HT1080 (cell line): ENCODE measurements at regions not wholly inside any gene's neighbourhood (a gene's known extent, or its start where the extent isn't known, plus 50 kb on each side); places are given as distances from the start of the nearest gene placed in this dataset.
"Not testable (repeated sequence)": the region's sequence is repeated elsewhere in the genome, so short reads cannot be mapped to it uniquely, and the experiment has no call there.

Experiments
- DNase-seq: peaks from one replicate; pipeline ENCODE4 v3.0.0-alpha.2; 2015; ENCODE audit warnings: low read depth

DNA sequence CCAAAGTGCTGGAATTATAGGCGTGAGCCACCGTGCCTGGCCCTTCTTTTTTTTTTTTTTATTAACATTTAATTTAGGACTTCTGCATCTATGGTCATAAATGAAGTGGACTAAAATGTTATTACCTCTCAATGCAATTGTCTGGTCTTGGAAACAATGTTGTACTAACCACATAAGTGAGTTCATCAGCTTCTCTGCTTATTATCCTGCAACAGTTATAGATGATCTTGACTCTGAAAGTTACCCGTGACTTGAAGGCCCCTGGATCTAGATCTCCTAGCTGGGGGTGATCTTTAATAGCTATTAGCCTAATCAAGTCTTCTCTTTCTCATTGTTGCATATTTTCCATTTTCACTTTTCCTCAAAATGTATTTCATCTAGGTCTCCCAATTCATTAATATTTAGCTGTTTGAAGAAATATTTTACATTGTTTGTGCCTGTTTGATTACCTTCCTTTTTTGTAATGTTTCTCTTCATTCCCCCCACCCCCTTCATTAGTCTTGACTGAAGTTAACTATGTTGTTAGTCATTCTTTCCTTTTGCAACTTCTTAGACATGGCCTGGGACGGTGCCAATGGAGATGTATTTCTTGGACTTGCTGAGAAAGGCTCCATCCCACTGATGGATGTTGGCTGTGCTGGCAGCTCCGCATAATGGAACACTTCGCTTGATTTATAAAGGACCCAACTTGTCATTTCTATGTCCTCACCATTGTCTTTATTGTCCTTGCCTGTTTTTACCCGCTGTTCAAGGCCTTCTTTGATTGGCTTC, 141.6 kb upstream of the RIOK3 start:
- peak; percentile 83 for DNase-seq

- no peak for DNase-seq
Measured at GRCh38 chr18:23313379-23313778, 139.7 kb upstream of the RIOK3 start.

DNA sequence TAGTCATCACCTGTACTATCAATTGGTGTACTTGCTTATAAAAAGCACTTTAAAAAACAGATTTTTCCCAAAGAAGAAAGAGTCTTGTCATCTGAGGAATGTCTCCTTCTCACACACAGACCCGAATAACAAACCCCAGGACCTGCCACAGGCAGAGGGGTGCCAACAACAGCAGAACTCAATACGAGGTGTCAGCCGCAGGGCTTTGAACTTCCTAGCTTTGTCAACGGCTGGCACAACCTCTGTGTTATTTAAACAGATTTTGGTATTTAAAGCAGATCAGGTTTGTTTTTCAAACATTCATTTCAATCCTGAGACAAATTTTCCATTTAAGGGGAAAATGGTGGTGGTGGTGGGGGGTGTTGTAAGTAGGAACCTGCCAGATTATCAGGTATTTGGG, 138.4 kb upstream of the RIOK3 start:
- no peak for DNase-seq

- no peak for DNase-seq
Measured at GRCh38 chr18:23316316-23316715, 136.8 kb upstream of the RIOK3 start.

GRCh38 chr18:23316988-23317387, 136.1 kb upstream of the RIOK3 start:
- no peak for DNase-seq

GRCh38 chr18:23317975-23318675, 135.0 kb upstream of the RIOK3 start:
- peak; percentile 89 for DNase-seq

DNA sequence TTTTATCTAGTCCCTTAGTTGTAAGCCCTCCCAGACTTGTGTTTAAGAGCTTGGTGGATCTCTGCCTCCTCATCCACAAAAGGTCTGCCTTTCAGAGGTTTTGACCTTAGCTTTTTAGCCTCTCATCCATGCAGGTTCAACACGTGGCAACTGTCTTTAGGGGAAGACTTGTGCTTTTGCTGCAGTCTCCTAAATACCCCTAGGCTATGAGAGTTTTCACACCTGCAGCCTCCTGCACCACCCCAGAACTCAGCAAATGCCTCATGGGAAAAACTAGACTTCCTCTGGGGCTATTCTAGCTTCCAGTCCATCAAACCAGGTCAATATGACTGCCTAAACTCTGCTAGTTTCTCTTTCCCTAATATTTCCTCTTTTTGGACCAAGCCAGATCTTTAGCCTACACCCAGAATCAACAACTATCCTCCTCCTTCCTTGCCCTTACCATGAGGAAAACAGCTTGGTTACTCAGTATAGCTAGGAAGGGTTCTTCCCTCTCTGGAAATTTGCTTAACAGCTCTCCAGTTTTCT, 132.3 kb upstream of the RIOK3 start:
- DNase-seq, result no peak

DNA sequence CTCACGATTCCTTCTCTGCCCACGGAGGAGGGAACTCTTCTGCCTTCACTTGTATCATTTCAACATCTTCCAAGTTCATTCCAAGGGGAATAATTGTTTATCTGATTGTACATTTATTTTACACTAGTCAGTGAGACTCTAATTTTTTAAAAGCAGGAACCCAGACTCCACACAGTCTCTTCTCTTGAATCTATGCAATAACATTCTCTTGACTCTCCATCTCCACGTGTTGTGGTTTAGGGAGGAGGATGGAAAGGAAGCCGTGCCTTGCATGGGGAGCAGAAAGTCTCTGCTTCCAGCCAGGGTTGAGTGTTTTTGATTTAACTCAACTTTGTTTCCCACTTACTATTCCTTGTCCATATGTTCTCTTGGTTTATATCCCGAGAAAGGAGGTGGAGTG, 131.1 kb upstream of the RIOK3 start:
- DNase-seq, result no peak

- no peak for DNase-seq
Measured at GRCh38 chr18:23324056-23324811, 128.9 kb upstream of the RIOK3 start.

GRCh38 chr18:23324861-23325260, 128.2 kb upstream of the RIOK3 start:
- DNase-seq, result no peak

GRCh38 chr18:23329671-23330070, 123.4 kb upstream of the RIOK3 start:
- not testable (repeated sequence) for DNase-seq

DNA sequence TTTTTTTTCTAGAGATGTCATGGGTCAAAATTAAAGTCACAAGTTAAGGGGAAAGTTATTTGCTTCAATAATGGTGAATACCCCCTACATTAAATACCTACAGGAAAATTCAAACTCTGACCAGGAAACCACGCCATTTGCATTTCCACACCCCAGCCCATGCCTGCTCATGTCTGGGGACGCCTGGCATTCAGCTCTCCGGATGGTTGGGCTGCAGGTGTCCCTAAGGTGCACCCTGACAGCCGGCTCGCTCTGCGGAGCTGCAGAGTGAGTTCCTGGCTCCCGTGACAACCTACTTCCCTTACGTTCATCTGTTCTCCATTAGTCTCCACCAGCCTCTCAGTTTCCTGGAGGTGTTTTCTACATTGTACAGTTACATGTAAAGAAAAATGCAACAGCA, 122.7 kb upstream of the RIOK3 start:
- no peak for DNase-seq

GRCh38 chr18:23331091-23331920, 121.8 kb upstream of the RIOK3 start:
- no peak for DNase-seq

DNA sequence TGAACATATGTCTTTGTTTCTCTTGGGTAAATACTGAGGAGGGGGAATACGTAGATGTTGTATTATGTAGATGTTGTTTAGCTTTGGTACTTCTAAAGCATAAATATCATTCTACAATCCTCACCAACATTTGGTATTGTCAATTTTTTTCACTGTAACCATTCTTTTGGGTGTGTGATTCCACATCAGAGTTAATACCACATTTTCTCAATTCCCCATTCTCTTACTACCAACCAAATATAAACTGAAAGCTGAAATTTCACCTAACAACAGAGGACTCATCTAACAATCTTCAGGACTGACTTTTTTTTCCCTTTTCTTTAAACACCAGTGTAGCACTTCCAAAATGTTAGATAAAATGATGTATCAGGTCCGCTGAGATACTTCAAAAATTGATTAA, 120.7 kb upstream of the RIOK3 start:
- no peak for DNase-seq

DNA sequence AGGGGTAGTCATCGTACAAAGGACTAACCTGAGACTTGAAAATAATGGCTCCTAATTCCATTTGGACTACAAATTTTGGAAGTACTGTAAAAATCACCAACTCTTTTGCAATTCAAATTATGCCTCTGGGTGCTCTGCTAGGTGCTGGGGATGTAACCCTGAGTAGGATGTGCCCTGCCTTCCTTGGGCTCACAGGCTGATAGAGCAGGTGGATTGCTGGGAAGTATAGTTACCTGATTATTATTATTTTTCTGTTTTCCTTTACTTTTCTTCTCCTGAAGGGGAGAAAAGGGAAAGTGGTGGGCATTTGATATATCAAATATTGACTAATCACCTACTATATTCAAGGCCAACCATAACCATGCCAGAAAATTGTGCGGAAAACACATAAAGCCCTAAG, 119.3 kb upstream of the RIOK3 start:
- no peak for DNase-seq

- DNase-seq, result no peak
Measured at GRCh38 chr18:23334569-23334968, 118.5 kb upstream of the RIOK3 start.

- DNase-seq, result no peak
Measured at GRCh38 chr18:23336101-23336500, 117.0 kb upstream of the RIOK3 start.

DNA sequence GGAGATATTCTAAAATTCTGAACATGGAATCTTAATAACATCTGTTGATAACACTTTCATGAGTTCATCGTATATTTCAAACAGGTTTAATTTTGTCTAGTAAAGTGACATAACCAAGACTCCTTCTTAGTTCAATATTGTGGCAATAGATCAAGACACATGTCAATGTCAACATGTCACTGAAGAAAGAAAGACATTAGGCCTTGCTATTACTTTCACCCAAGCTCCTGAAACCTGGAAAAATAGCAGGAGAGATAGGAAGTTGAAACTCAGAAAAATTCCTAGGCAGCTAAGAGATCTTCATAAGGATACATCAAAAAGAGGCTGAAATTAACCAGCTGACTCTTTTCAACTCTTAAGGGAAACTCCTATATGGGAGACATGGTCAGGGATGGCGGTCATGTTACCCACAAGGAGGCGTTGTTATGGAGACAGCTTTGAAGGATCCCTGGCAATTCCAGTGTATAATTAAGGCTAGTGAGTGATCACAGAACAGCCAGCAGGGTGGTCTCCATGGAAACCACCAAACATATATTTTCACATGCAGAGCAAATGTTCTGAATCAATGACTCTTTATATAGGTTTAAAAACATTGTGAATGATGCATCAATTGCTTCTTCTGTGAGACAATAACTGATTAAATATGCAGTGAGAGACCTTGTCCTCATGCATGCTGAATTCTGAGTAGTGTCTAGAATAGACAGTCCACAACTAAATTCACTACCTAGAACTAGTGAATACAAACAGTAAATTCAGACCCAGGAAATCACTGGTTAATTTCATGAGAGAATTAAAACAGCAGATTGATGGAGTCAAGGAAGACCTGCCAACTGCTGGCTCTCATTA, 115.3 kb upstream of the RIOK3 start:
- DNase-seq, result peak; percentile 68

DNA sequence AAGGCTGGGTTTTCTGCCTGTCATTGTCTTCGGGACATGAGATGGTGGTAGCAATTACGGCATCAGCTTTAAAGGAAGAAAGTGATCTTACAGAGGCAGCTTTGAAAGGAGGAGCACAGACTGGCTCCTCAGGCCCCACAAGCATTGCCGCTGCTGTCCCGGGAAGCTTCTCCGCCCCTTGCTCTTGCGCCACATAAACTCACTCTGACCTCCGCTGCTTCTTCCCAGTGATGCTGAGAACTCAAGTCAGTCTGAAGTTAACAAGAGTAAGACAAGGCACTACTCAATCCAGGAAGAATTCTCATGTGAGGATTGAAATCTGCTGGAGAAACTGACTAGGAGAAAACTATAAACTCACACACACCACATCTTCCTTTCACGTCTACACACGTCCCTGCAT, 112.4 kb upstream of the RIOK3 start:
- no peak for DNase-seq

GRCh38 chr18:23341383-23341782, 111.7 kb upstream of the RIOK3 start:
- DNase-seq, result no peak
